HFF-Myc (cell line): ENCODE measurements at regions not wholly inside any gene's neighbourhood (a gene's known extent, or its start where the extent isn't known, plus 50 kb on each side); places are given as distances from the start of the nearest gene placed in this dataset.

Experiments used
- DNase-seq: peaks from one replicate; pipeline ENCODE4 v3.0.0-alpha.2; 2011; ENCODE audit warnings: low read depth; ENCODE audit errors: extremely low read depth
- H3K4me3 ChIP-seq: replicated peaks from 2 replicates; pipeline ENCODE4 v1.5.1; 2011; ENCODE audit warnings: low read depth, mild to moderate bottlenecking, control low read depth, low read length
- TF ChIP-seq, protein P1 (sequence below): IDR thresholded peaks from 2 replicates; pipeline ENCODE4 v1.5.1; 2012; ENCODE audit warnings: mild to moderate bottlenecking, low read depth, low read length, control low read depth; ENCODE audit errors: missing control alignments

DNA sequence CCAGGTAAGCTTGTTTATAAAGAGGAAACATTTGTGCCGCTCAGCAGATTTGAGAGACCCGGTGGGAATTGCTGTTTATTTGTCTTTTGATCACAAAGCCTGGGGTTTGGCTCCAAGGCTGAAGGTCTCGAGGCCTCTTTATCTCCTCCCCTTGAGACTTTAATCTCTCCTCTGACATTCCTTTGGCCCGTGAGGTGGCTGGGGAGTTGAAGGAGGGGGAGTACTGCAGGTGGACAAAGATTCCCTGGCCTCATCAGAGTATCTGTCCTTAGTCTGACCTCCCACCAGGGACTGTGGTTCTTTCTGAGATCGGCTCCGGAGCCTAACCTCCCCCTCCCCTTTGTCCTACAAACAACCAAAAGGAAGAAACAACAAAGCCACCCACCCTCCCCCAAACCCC is 216.5 kb downstream of the MID1IP1 start:
- DNase-seq = no peak
- TF ChIP-seq, protein P1, sequence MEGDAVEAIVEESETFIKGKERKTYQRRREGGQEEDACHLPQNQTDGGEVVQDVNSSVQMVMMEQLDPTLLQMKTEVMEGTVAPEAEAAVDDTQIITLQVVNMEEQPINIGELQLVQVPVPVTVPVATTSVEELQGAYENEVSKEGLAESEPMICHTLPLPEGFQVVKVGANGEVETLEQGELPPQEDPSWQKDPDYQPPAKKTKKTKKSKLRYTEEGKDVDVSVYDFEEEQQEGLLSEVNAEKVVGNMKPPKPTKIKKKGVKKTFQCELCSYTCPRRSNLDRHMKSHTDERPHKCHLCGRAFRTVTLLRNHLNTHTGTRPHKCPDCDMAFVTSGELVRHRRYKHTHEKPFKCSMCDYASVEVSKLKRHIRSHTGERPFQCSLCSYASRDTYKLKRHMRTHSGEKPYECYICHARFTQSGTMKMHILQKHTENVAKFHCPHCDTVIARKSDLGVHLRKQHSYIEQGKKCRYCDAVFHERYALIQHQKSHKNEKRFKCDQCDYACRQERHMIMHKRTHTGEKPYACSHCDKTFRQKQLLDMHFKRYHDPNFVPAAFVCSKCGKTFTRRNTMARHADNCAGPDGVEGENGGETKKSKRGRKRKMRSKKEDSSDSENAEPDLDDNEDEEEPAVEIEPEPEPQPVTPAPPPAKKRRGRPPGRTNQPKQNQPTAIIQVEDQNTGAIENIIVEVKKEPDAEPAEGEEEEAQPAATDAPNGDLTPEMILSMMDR = no peak
- no peak overlapping the region for H3K4me3 ChIP-seq

DNA sequence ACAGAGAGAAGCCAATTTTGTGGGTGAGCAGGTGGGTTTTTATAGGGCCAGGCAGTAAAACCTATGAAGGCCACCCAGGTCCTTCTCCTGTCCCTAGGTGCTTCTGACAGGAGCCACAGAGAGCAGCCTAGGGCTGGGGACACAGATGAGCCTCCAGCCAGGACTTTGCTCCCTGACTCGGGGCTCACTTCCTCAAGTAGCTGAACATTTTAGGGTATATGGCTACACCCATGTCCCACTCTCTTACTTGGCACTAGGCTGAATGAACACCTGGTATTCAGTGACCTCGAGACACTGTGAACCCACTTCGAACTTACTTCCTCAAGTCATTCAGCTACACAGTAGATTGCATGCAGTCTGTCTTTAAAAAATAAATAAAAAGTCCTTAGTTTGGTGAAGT is 217.3 kb downstream of the MID1IP1 start:
- TF ChIP-seq, protein P1 = no peak
- DNase-seq = no peak
- H3K4me3 ChIP-seq = no peak overlapping the region

DNA sequence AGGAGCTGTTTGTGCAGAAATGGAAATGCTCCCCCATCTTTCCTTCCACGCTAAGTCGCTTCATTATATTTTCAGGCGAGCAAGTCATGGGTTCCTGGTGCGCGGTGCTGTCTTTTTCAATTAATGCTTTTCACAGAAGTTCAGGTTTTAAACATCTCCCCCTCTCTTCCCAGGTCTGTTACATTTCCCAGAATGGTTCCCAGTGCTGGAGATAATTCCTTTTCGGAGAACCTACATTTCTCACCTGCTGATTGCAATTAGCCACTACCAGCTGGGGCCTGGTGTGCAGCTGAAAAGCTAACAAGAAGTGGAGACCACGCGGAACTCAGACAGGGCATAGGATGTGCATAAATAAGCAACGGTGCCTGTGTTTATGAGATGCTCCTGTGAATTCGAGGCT is 217.8 kb downstream of the MID1IP1 start:
- no peak overlapping the region for H3K4me3 ChIP-seq
- TF ChIP-seq, protein P1 = no peak
- no peak for DNase-seq

DNA sequence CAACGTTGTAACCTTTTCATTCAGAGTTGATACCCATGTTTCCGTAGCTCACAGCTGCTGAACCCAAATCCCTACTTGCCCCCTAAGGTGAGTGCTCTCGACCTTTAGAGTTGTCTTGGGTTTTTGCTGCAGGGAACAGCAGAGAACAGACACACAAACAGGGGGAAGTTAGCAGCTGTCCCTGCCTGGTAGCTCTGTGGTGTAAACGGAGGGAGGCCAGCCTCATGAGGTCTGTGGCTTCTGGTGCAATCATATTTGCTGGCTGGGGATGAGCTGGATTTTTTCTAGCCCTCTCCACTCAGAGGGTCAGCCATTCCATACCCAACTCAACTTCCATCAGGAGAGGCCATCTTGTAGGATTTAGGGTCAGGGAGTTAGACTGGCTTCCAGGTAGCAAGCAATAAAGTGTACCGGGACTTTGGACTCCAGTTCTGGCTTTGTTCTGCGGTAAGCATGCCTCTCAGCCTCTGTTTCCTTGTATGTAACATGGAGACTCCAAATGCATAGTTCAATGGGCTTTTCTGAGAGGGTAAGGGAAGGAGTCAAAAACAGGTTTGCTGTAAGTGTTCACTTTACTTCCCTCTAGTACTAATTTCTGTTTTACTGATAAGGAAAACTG is 218.9 kb downstream of the MID1IP1 start:
- no peak for DNase-seq
- TF ChIP-seq, protein P1 = no peak
- no peak overlapping the region for H3K4me3 ChIP-seq

DNA sequence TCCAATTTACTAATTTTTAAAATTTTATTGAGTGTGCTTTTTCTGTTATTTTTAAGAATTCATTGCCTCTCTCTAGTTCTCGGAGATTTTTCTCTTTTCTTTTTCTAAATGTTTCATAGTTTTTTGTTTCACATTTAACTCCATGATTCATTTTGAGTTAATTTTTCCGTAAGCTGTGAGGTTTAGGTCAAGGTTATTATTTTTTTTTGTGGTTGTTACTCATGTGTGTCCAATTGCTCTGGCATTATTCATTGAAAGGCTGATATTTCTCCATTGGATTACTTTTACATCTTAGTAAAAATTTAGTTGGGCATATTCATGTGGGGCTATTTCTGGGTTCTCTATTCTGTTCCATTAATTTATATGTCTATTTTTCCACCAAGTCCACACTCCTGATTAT is 220.8 kb downstream of the MID1IP1 start:
- DNase-seq = no peak
- TF ChIP-seq, protein P1 = no peak
- H3K4me3 ChIP-seq = no peak overlapping the region

DNA sequence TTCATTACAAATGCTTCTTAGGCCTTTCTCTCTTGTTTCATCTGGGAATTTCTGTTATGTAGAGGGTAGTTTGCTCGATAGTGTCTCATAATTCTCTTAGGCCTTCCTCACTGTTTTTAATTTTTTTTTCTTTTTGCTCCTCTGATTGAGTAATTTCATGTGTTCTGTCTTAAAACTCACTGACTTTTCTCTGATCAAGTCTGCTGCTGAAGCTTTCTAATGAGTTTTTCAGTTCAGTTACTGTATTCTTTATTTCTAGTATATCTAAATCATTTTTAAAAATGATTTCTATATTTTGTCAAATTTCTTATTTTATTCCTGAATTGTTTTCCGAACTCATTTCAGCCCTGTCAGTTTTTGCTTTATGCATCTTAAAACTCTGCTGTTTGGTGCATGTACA is 228.0 kb downstream of the MID1IP1 start:
- no peak for DNase-seq
- TF ChIP-seq, protein P1 = no peak
- H3K4me3 ChIP-seq = no peak overlapping the region

DNA sequence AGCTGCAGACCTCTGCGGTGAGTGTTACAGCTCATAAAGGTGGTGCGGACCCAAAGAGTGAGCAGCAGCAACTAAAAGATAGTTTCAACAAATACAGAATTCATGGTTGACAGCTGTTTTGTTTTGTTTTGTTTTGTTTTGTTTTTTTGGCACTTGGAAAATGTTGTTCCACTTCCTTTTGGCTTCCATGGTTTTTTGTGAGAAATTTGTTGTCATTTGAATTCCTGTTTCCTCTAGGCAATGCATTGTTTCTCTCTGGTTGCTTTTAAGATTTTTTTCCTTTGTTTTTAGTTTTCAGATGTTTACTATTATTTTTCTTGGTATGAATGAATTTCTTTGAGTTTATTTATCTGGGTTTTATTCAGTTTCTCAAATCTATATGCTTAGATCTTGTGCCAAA is 229.4 kb downstream of the MID1IP1 start:
- no peak overlapping the region for H3K4me3 ChIP-seq
- TF ChIP-seq, protein P1 = no peak
- no peak for DNase-seq
